GM18873 (cell line): ENCODE measurements at regions not wholly inside any gene's neighbourhood (a gene's known extent, or its start where the extent isn't known, plus 50 kb on each side); places are given as distances from the start of the nearest gene placed in this dataset.

Source experiments
- ATAC-seq: cut with Tn5 transposase; IDR thresholded peaks from one replicate; pipeline ENCODE4 v1.9.1; 2021; ENCODE audit warnings: mild to moderate bottlenecking, moderate library complexity, moderate number of reproducible peaks; ENCODE audit not compliant: unreplicated experiment, low FRiP score

DNA sequence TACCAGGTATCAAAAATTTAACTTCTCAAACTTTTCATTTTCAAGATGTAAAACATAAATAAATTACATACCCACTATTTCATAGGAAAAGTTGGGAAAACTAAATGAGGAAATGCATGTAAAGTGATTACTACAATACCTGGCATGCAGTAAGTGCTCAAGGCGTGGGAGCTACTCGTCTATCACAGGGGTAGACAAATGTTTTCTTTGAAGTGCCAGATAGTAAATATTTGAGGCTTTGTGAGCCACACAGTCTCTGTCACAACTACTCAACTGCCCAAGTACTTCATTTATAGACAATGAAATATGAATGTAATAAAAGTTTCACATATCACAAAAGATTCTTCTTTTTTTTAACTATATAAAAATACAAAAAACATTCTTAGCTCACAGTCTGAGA, 96.4 kb upstream of the PCGF5 start:
- no peak for ATAC-seq

DNA sequence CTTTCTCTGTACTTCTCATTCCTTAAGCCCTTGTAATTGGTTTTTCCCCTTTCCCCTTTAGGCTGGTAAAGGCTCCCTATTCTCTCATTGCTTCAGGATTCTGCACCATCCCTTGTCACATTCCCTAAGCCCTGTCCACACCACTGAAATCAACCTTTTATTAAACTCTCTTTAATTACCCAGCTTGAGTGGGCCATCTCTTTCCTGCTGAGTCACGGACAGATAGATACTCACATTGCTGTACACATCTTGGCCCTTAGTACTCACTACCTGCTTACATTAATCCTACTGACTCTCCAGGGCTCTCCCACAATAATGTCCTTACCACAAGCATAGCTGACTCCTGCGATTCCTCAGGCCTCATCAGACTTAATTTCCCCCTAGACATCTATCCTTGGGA, 94.0 kb upstream of the PCGF5 start:
- no peak for ATAC-seq

- ATAC-seq = no peak
These were observed 93.0 kb upstream of the PCGF5 start for GRCh38 chr10:91127341-91128082.

- ATAC-seq = no peak
These were observed 85.3 kb upstream of the PCGF5 start for GRCh38 chr10:91135113-91135512.

GRCh38 chr10:91137011-91137643, 83.3 kb upstream of the PCGF5 start:
- no peak for ATAC-seq

DNA sequence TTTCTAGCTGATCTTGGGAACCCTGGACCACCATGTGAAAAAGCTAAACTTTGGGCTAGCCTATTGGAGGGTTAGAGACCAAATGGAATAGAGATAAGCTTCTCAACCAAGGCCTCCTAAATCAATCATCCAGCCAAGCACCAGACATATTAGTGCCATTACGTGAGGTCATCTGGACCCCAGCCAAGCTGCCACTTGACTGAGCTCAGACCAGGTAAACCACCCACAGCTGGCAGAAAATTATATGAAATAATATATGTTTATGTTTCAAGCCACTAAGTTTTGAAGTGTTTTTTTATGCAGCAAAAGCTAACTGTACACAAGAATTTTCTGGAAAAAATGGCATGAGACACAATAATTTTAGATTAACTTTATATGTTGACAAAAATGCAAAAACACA, 82.6 kb upstream of the PCGF5 start:
- ATAC-seq = no peak

DNA sequence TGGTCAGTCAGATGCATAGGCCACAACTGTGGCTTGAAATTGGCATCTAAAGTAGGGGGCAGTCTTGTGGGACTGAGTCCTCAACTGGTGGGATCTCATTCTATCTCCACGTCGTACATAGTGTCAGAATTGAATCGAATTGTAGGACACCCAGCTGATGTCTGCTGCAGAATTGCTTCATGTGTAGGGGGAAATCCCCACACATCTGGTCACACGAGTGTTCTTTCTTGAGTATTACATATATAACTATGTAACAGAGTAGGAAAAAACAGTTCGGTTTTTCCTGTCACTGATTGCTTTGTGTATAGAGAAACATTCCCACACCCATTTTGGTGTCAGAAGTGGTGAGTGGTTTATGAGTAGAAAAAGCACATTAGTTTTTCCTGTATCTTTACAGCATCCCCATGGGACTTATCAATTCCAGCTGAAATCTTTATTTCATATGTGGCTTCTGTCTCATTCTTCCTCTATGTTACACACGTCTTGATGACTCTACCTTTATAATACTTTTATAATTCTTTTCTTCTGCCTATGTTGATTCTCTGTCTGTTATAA, 79.4 kb upstream of the PCGF5 start:
- ATAC-seq = no peak

GRCh38 chr10:91144961-91145360, 75.5 kb upstream of the PCGF5 start:
- no peak for ATAC-seq

GRCh38 chr10:91146146-91146545, 74.3 kb upstream of the PCGF5 start:
- ATAC-seq = no peak

DNA sequence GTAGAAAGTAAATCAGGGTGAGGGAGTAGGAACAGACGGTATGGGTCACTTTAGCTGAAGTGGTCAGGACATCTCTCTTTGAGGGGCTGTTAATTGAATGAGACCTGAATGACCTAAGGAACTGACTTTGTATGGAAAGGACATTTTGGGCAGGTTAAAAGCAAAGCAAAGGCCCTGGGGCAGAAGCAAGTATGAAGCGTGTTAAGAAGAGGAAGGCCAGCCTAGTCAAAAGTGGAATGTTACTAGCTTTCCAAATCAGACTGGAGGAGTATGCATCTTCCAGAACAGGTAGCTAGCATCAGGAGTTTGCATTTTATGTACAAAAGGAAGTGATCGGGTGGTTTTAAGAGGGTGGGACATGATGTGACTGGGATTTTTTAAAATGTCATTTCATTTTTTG, 70.9 kb upstream of the PCGF5 start:
- no peak for ATAC-seq

DNA sequence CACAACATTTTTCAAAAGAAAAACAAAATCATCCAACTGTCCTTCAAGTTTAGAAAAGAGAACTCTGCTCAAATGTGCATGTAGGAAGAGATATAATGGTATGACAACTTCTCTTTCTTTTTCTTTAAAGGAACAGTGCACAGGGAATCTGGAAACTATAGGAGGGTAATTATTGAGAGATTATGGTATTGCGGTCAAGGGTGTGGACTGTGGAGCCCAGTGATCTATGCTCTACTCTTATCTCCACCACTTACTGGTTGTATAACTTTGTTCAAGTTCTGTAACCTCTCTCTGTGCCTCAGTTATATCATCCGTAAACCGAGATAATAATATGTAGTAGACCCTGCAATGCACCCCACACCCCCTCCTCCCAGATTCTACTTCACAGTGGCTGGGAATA, 69.8 kb upstream of the PCGF5 start:
- ATAC-seq = no peak

DNA sequence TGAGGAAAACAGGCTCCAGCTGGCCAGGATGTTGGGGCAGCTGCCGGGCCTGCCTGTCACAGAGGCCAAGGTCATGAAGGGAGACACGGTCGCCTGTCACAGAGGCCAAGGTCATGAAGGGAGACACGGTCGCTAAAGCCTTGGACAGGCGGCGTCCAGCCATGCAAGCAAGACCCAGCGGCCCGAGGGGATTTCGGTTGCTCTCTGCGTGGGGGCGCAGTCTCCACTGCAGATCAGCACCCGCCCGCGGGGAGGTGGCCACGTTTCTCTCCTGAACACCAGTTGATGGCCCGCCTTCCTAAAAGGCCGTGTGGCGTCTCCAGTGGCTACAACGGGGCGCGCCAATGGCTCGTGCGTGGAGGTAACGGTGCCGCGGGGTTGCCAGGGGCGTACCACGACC, 67.0 kb upstream of the PCGF5 start:
- no peak for ATAC-seq

GRCh38 chr10:91154842-91155241, 65.6 kb upstream of the PCGF5 start:
- no peak for ATAC-seq

DNA sequence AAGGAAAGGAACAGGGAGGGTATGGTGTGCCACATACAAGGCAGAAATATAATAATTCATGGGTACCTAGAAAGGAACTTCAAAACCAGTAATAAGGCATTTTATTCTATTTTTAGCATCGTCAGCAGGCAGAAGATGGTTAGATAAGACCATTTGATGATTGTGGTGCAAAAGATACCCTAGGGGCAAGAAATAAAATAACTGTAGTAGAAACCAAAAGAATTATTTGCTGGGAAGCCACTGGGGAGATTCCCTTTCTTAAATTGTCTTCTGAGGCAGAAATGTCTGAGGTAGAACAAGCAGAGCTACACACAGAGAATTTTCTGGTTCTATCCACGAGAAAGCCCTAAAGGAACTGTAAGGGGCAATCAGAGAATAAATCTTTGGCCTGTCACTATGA, 64.3 kb upstream of the PCGF5 start:
- ATAC-seq = no peak

GRCh38 chr10:91159254-91159783, 61.1 kb upstream of the PCGF5 start:
- no peak for ATAC-seq

DNA sequence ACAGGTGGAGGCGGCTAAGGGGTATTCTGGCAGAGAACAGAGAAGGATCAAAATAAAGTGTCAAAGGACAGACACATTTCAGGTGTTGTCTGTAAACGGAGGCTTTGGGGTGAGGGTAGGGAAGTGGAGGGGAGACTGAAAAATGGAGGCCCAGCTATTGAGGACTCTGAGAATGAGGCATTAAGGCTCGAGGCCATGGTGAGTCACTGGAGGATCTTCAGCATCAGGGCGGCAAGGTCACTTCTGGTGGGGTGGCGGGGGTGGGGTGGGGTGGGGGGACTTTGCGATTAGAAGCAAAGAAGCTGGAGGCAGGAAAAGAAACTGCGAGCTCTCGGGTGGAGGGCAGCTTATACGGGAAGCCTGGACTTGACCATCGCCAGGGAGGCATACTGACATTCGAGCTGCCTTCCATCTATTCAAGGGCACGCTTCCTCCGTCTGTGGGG, 58.4 kb upstream of the PCGF5 start:
- no peak for ATAC-seq

DNA sequence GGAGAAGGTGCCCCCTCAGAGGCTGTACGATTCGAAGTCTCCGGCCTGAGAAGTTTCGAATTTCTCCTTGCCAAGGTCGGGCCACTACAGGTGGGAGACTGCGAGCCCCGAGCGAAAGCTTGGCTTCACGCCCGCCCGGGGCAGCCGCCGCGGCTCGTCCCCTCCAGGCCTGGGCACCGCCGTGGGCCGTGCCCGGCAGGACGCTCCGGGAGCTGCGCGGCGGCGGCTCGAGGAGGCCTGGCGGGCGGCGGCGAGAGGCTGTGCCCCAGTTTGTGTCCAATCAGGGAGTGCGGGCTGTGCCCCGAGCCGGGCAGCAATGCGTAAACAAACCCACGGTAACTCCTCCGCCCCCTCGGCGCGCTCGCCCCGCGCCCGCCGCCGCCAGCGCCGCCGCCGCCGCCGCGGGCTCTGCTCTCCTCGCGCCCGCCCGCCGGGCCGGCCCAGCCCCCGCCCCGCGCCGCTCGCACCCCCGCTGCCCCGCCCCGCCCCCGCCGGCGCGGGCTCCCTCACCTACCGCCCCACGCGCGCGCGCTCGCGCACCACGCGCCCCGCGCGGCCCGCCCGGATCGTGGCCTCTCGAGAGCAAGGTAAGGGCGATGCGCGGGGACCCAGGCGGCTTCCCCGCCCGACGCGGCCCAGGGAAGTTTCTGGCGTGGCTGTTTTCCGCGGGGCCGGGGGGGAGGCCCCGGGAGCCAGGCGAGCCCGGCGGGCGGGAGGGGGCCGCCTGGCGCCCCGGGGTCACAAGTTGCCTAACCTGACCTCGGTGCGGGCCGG, 57.8 kb upstream of the PCGF5 start:
- peak; percentile 59 for ATAC-seq

DNA sequence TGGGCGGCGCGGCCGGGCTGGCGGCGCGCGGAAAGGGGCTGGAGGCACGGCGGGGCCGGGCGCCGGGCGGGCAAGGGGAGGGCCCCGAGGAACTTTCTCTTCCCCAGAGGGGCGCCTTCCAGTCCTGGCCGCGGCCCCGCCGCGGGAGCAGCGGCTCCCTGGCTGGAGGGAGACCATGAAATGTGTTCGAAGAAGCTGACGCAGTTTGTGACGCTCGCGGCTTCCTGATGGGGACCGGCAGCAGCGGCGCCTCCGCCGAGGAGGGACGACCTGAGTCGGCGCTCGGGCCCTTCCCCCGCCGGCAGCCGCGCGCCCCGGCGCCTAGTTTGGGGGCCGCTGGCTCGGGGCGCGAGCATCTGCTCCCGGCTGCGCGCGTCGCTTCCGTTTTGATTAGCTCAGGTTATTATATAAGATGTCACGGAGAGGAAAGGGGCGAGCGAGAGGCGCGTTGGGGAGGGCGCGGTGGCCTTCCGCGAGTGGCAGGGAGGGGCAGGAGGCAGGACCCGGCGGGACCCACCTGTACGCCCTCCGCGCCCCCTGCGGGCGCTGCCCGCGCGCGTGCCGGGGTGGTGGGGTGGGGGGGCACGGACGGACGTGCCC, 57.1 kb upstream of the PCGF5 start:
- peak; percentile 45 for ATAC-seq

GRCh38 chr10:91163869-91164474, 56.5 kb upstream of the PCGF5 start:
- no peak for ATAC-seq

GRCh38 chr10:91164520-91165065, 55.9 kb upstream of the PCGF5 start:
- ATAC-seq = no peak
